WERI-Rb-1 (cell line): ENCODE measurements at regions not wholly inside any gene's neighbourhood (a gene's known extent, or its start where the extent isn't known, plus 50 kb on each side); places are given as distances from the start of the nearest gene placed in this dataset.

Source experiments
- DNase-seq: peaks from one replicate; pipeline ENCODE4 v3.0.0-alpha.2; 2020
- H3K27ac ChIP-seq: fragments of 250-450 bp; sonication (Bioruptor Pico); 2 replicates; pipeline ENCODE4 v1.5.1; 2020; ENCODE audit warnings: mild to moderate bottlenecking, moderate library complexity
- H3K27me3 ChIP-seq: fragments of 250-450 bp; sonication (Bioruptor Pico); 2 replicates; pipeline ENCODE4 v1.5.1; 2021; ENCODE audit warnings: mild to moderate bottlenecking, low read depth, moderate library complexity; ENCODE audit not compliant: insufficient read depth, severe bottlenecking
- H3K36me3 ChIP-seq: fragments of 250-450 bp; sonication (Bioruptor Pico); 2 replicates; pipeline ENCODE4 v1.5.1; 2020; ENCODE audit warnings: mild to moderate bottlenecking, moderate library complexity
- H3K4me3 ChIP-seq: 2 replicates; pipeline ENCODE4 v1.5.1; 2011; ENCODE audit warnings: low read depth, mild to moderate bottlenecking, control low read depth, low read length
- H3K9me3 ChIP-seq: fragments of 250-450 bp; sonication (Bioruptor Pico); 2 replicates; pipeline ENCODE4 v1.5.1; 2021; ENCODE audit warnings: mild to moderate bottlenecking, moderate library complexity; ENCODE audit not compliant: severe bottlenecking
- CTCF ChIP-seq: IDR thresholded peaks from 2 replicates; pipeline ENCODE4 v1.5.1; 2011; ENCODE audit warnings: low read depth, mild to moderate bottlenecking, control low read depth, inconsistent platforms, low read length

- no peak for DNase-seq
- TF ChIP-seq CTCF, result no peak
- Histone ChIP-seq H3K27me3 (no peaks in the 10 kb centered on the region), H3K4me3 (no peak overlapping the region), H3K36me3 (no peaks in the 10 kb centered on the region), H3K9me3 (no peaks in the 10 kb centered on the region), H3K27ac (no peak overlapping the region)
These were observed 180.4 kb downstream of the RBM26 start for GRCh38 chr13:79225487-79226232.

GRCh38 chr13:79222427-79223205 is 183.4 kb downstream of the RBM26 start:
- H3K9me3 ChIP-seq, result no peaks in the 10 kb centered on the region
- no peaks in the 10 kb centered on the region for H3K27me3 ChIP-seq
- no peak for TF ChIP-seq CTCF
- H3K36me3 ChIP-seq, result no peaks in the 10 kb centered on the region
- DNase-seq, result no peak
- H3K4me3 ChIP-seq, result no peak overlapping the region
- no peak overlapping the region for H3K27ac ChIP-seq

- Histone ChIP-seq H3K36me3 (no peaks in the 10 kb centered on the region), H3K27ac (no peak overlapping the region), H3K4me3 (no peak overlapping the region), H3K27me3 (no peaks in the 10 kb centered on the region), H3K9me3 (no peaks in the 10 kb centered on the region)
- no peak for DNase-seq
- no peak for TF ChIP-seq CTCF
These were observed 193.9 kb downstream of the RBM26 start for GRCh38 chr13:79212064-79212619.

- Histone ChIP-seq H3K27me3 (no peaks in the 10 kb centered on the region), H3K9me3 (no peaks in the 10 kb centered on the region), H3K27ac (no peak overlapping the region), H3K36me3 (no peaks in the 10 kb centered on the region), H3K4me3 (no peak overlapping the region)
- no peak for DNase-seq
- no peak for TF ChIP-seq CTCF
These were observed 194.7 kb downstream of the RBM26 start for GRCh38 chr13:79211377-79211776.

GRCh38 chr13:79197933-79198332 is 208.1 kb downstream of the RBM26 start:
- no peak overlapping the region for H3K4me3 ChIP-seq
- no peak overlapping the region for H3K27ac ChIP-seq
- H3K9me3 ChIP-seq, result no peaks in the 10 kb centered on the region
- no peaks in the 10 kb centered on the region for H3K36me3 ChIP-seq
- no peaks in the 10 kb centered on the region for H3K27me3 ChIP-seq
- no peak for TF ChIP-seq CTCF
- DNase-seq, result no peak
